ENCODE measurements at regions not wholly inside any gene's neighbourhood (a gene's known extent, or its start where the extent isn't known, plus 50 kb on each side); places are given as distances from the start of the nearest gene placed in this dataset.

DNA sequence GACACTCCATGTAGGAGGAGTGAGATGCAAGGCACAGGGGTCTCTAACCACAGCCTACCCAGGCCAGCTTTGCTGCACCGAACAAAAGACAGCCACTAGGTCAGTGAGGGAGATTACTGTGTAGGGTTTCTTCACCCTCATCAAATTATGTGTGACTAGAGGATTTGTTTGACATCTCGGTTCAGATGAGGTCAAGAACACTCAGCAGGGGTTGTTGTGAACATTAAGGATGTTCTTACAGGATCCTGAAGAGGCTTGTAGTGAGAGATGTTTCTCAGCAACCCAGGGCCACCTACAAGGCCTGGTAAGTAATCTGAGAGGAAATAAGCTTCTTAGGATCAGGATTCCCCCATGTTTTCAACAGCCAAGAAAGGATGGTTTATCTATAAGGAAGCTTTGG, 202.1 kb downstream of the NXPE2 start:
- DNase-seq, result no peak

DNA sequence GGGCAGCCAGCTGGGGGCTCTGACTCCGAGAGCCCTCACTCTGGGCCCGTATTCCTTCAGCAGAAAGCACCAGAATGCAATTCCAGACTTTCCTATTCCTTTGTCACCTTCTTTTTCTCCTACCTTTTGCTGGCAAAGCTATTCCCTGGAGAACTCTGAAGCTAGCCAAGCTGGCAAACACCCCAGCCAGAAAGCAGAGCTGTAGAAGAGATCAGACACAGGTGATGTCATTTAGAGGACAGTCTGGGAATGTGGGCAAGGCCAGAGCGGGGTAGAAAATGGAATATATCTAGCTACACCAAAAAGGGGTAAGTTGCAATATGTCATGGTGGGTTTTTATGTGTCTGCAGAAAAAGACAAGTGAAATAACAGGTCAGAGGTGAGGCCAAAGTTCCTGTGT, 205.1 kb downstream of the NXPE2 start:
- no peak for DNase-seq

DNA sequence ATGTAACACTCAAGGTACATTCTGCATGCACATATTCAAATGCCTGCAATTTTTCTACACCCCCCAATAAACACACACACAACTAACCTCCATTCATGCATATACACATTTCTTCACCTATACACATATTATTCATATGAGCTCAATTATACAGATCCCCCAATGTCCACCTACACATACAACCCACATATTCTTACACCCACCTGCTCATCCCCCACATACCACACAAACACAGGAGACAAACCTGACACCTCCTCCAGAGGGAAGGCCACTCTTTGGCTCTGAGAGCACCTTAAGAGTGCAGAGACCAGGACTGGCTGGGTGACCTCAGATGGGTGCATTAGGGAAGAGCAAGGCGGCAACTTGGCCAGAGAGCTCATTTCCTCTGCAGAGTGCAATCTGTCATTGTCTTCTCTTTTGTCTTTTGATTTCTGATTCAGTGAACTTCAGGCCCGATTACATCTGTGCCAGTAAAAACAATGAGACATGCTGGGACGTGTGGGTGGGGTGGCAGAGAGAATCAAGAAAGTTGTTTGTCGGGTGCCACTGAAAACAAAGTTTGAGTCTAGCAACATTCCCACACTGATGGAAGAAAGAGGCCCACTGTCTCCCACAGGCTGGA, 208.4 kb downstream of the NXPE2 start:
- DNase-seq, result no peak

DNA sequence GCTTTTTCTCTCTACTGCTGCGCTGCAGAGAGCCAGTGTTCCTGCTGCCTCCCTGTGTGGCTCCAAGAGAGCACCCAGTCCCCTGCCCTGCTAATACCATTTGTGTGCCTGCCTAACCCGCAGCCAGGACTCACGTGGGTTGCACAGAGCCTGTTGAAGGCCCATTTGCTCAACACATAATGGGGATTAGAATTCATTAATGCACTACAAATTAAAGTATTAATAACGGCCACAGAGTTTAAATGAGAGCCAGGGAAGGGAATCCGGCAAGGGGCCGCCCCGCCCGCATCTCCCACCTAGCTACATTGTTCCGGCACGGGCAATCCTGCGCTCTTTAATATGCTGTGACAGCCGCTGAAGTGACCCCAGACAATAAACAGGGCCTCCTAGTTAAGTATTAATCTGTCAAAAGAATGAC, 211.3 kb downstream of the NXPE2 start:
- DNase-seq, result no peak

DNA sequence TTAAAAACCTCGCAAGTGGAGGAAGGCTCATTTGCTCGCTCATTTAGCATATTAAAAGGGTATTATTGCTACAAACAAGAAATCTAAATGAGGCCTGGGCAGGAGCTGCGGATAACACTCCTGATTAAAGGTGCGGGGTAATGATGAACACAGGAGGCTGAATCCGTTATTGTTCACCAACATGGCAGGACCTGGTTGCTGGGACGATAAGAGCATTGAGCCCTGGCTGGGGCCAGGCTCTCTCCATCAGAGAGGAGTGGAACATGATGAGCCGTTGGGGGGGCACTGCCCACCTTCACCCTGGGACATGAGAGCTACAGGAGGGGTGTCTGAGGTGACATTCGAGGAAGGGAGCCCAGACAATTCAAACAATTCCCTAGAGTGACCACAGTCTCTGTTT, 211.7 kb downstream of the NXPE2 start:
- no peak for DNase-seq

DNA sequence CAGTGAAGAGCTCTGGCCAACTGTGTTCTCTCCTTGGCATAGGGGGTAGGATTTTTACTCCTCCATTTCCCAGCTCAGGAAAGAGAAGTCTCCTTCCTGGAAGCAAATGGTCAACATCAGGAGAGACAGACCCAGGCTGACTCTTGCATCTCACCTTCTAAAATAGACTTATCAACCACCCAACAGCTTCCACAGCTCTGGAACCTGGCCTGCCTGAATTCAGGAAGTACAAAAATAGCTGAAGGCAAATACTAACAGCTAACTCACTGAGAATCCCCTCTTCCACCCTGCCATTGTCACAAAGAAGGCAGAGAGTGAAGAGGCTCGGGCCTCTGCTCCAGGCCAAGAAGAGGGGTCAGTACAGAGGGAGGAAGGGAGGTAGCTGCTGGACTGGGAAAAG, 213.6 kb downstream of the NXPE2 start:
- DNase-seq, result no peak

DNA sequence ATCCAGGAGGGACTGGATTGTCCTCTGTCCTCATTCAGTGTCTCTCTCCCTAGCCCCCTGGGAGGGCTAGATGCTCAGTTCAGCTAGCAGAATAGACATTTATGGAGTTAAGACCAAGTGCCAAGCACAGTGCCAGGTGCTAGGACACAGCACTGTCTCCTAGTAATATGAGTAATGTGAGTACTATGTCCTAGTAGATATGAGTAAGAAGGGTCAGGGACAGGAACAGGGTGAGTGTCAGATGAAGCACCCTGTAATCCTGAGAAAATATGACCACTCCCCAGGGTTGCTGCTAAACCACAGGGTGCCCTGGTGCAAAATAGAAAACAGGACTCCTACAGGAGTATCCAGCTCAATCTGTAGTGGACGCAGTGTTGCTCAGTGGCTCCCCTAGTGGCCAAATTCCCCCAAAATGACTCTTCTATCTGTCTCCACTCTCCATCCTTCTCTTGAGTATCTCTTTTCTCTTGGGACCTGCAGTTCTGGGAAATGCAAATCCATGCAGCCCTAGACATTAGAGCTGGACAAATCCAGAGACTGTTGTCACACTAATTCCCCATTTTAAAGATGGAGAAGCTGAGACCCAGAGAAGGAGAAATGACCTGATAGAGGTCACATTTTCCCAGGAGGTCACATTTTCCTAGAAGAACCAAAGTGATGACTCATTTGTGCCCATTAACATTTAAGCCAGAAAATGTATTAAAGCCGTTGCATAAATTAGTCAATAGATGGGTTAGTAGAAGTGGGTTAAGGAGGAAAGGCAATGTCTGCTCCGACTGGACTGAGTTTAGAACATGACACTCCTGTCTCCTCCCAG, 214.3 kb downstream of the NXPE2 start:
- peak; percentile 1 to 13 for DNase-seq

DNA sequence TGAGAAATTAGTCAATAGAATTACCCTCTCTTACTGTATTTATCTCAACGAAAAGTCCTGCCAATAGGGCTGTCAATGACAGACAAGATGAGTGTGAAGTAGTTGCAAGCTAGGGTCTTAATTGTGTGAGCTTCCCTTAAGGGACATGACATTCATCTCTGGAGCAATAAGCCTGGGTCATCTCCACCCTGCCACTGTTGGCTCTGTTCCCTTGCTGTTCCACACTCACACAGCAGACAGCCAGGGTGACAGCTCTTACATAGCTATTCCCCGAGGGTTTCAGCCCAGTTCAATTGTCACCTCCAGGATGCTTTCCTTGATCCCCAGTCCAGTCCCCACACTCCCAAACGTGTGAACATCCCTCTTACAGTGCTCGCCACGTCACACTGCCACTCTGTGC, 215.0 kb downstream of the NXPE2 start:
- DNase-seq, result no peak

DNA sequence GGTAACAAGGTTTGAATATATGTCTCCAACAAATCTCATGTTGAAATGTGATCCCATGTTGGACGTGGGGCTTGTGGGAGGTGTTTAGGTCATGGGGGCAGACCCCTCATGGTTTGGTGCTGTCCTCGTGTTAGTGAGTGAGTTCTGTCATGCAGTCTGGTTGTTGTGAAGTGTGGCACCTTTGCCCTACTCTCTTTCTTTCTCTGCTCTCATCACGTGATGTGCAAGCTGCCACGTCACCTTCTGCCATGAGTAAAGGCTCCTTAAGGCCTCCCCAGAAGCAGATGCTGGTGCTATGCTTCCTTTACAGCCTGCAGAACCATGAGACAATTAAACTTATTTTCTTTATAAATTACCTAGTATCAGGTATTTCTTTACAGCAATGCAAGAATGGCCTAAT, 218.3 kb downstream of the NXPE2 start:
- DNase-seq, result no peak

DNA sequence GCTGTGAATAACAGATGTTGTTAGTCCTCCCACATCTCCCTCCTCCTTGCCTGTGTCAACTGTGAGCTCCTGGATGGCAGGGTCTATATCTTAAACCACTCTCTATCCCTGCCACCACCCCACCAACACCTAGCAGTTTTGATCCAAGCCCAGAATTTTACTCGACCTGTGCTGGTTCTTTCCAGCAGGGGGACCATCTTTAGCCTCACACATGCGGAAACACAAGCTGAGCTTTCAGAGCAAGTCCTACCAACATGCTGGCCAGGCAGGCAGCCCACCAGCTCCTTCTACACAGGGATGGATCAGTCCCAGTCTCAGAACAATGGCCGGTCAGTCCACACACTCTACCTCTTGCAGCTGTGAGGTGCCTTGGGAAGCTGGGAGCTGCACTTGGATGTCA, 231.5 kb downstream of the NXPE2 start:
- DNase-seq, result no peak

DNA sequence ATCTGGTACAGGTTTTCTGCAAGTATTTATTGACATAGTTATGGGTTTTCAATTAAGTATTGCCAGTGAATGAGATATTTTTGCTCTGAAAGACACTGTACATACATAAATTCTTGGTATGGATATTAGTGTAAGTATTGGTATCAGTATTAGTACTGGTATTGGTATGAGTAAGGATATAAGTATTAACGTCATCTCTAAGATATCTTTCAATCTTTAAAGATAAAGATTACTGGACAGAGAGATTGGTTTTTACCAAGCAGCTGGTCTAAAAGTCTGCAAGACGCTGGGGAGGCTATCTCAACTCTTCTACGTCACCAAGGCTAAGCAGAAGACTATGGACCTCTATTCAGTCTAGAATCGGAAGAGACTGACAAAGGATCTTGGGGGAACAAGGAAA, 234.5 kb downstream of the NXPE2 start:
- DNase-seq, result no peak

DNA sequence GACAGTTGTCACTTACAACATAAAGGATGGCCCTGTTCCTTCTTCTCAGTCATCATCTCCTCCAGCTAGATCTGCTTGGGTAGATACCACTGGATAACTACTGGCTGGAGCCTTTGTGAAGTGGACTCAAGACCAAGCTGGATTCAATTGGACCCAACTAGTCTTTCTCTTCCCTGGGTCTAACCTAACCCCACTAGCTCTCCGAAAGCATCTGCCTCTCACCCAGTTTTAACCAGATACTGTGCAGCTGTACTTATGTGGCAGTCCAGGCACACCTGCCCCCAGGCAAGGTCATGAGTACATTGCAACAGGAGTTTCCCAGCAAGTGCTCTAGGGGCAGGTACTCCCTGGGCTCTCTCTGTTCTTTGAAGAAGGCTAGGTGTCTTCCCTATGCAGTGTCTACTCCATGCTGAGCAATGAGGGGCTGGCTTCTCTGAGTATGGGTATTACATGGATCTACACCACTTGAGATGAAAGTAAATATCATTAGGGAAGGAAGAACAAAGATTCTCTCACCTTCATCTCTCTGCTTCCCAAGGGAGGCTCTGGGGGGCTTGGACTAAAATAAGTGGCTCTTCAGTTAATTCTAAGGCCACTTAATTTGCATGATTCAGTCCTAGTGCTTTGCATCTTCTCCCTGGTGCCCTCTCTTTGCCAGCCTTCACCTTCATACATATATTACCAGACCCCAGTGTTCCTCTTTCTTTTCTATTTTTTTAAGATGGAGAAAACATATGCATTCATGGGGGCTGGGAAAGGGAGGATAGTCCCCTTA, 236.1 kb downstream of the NXPE2 start:
- DNase-seq, result no peak

DNA sequence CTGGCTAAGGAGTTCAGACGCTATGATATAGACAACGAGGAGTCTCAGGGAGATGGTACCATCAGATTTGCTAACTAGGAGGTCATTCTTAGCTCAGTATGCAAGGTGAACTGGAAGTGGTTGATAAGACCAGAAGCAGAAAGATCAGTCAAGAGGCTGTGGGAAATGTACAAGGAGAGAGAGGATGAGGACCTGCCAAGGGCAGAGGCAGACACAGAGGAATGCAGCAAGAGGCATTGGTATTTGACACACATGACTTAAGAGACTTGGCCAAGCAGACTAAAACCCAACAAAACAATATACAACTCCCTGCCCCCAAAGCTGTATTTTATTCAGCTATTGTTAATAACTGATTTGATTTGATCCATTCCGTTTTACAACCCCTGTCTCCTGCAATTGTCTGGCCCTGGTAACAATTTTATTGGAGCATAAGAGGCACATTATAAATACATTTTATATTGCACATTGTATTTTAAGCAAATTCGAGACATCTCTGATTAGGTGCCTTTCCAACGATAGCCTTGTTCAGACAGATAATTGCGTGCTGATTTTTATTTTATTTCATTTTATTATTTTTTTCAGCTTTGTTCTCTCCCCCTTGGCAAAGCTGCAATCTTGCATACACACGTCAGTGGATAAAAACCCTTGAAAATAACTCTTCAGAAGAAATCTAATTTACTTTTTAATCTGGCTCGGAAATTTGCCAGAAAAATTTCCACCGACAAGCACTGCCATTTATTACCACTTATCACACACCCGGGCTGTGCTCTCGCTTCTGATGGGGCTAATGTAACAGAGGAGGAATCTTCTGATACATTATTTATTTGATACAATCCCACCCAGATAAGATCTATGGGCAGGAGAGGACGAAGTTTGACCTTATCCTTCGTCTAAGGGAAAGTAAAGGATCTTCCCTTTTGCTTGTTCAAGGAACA, 237.8 kb downstream of the NXPE2 start:
- DNase-seq, result no peak

DNA sequence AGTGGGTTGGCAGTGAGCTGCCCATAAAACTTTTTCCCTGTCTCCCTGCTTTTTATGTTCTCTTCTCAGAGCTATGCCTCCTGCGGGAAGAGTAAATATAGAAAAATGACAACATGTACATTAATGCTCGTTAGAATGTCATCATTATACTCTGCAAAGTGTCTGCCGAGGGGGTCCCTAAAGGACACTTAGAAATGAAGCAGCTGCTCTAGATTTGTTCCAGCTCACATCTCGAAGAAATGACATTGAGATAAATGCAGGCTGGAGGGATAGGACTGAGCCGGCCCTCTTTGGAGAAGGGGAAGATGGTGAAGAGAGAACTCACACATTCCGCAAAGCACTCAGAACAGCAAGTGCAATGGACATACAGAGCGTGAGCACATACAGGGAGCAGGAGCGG, 240.0 kb downstream of the NXPE2 start:
- no peak for DNase-seq

DNA sequence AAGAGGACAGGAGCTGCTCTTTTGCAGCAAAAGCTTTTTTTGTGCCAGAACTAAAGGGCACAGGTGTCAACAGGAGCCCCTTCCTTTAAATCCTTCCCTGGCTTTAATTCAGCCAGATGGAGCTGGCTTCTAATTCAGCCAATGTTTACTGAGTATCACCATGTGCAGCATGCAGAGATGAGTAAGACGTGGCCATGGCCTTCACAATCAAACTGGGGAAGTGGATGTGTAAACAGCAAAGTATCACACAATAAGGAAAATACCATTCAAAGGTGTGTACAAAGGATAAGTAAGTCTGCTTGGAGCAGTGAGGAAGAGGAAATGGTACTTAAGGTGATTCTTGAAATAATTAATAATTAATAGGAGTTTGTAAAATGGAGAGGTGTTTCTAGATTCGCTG, 243.4 kb downstream of the NXPE2 start:
- no peak for DNase-seq

DNA sequence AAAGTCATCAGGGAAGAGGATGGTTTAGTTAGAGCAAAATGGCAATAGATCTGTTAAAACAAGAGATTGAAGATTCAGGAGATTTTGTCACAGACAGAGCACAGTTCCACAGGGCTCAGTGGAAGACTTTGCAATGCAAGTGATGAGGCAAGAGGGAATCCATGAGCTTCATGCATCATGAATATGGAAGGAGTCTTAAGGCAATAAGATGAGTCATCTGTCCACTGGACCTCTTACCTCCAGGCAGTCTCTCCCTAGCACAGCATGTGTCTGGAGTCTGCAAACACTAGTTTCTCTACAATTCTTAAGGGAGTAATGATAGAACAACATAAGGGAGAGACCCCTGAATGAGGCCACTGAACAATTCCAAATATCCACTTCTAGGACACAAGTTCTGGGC, 245.7 kb downstream of the NXPE2 start:
- no peak for DNase-seq

DNA sequence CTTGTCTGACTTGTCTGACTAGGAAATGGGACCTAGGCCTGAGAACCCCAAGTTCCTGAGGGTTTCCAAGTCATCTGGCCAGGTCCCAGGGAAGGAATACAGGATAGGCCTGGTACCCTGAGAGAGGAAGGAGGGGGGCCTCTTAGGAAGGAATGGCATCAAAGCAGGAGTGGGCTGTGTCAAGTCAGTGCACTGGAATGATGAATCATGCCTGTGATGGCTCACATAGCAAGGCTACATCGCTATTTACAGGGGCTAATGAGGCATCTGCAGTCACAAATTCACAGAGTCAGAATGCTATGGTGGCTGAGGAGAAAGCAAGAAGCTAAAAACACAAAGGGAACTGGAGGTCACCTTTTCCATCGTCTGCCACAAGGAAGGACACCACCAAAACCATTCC, 247.3 kb downstream of the NXPE2 start:
- no peak for DNase-seq

DNA sequence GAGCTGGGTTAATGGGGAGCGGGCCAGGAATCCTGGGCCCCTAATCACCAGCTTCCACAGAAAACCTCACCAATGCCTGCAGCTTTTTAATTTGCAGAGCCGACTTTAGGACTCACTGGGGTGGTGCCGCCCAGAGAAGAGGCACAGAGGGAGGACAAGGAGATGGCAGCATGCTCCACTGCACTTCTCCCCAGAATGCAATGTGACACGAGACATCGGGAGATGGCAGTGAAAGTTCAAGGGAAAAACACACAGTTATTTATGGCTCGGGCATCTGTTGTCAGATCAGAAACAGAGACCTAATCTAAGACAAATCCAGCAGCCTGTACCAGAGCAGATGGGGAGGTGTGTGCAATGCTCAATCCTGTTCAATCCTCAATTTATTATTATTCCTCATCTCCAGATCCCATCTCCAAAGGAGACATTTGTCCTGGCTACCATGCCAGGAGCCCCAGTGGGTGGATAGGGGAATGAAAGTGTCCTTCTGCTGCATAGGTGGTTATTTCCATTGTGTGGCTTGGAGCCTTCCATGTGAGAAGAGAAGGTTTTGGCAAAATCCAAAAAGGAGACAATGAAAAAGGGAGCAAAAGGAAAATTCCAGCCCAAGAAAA, 250.0 kb downstream of the NXPE2 start:
- DNase-seq, result no peak

DNA sequence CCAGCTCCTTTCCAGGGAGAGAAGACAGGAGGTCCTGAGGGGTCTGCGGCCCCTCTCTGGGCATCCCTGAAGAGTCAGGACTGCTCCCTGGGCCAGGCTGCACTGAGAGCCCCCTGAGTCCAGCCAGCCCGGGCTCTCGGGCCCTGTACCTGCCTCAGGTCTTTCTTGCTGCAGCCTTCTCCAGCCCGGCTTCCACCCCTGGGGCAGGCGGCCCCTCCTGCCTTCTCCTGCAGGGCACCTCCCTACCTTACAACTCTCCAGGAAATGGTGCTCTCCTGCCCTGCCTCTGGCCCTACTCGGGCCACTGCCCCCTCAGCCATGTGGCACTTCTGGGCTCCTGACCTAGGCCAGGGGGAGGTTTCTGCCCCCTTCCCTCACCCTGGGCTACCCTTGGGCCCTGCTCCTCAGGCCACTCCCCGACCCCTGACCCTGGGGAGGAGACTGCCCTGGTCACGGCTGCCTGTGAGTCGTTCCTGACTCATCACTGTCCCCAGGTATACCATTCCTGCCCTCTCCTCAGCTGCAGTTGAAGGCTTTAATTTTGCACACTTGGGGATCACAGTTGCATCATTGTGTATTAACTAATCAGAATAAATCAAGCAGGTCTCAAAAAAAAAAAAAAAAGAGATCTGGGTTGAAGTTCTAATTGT, 251.1 kb downstream of the NXPE2 start:
- DNase-seq, result no peak

DNA sequence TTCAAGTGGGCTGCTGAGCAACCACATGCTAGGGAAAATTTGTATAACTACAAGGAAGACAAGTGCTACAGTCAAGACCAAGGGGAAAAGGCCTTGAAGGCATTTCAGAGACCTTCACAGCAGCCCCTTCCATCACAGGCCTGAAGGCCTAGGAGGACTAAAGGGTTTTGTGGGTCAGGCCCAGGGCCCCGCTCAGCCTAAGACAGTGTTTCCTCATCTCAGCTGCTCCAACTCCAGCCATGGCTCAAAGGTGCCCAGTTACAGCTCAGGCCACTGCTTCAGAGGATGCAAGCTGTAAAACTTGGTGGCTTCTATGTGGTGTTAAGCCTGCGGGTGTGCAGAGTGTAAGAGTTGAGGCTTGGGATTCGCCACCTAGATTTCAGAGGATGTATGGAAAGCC, 260.5 kb downstream of the NXPE2 start:
- DNase-seq, result no peak

DNA sequence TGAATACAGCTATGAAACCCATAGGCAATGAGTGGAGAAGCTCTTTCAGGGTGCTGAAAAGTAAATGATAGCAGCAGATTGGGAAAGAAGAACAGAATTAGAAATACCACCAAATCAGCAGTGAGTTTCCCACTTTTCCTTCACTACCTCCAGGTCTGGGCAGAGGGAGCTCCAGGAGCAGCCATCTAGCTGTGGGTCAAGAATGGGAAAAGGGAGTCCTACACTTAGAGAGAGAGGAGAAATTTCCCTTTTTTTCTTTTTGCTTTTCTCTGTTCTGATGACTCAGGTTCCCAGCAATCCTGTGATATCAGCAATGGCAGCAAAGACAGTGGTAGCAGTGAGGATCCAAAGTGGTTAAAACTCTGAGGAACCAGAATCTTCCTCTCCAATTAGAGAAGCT, 263.9 kb downstream of the NXPE2 start:
- no peak for DNase-seq
